ENCODE measurements at regions not wholly inside any gene's neighbourhood (a gene's known extent, or its start where the extent isn't known, plus 50 kb on each side); places are given as distances from the start of the nearest gene placed in this dataset.

GRCh38 chr9:108663422-108663821 lies 192.4 kb downstream of the ACTL7B start:
- no peak overlapping the region for H3K27ac ChIP-seq (ENCODE audit: low read depth, low read length)
- no peak overlapping the region for H3K9ac ChIP-seq (ENCODE audit: low read depth in 1 of 3, low read length in 3 of 3)
- H3K36me3 ChIP-seq (ENCODE audit: control insufficient read depth in 3 of 3, insufficient read depth in 3 of 3, low read length in 3 of 3): no peaks in the 10 kb centered on the region
- H3K4me3 ChIP-seq (ENCODE audit: low read length in 3 of 3): no peak overlapping the region
- H3K4me1 ChIP-seq (ENCODE audit: control insufficient read depth in 3 of 3, insufficient read depth in 3 of 3, low read length in 3 of 3): no peaks in the 10 kb centered on the region
- H3K27me3 ChIP-seq (ENCODE audit: control insufficient read depth in 3 of 3, insufficient read depth in 3 of 3, low read length in 3 of 3): no peaks in the 10 kb centered on the region
- peaks cover 3 to 6% (median 3%) of the 10 kb centered on the region in 3 donors for H3K9me3 ChIP-seq (ENCODE audit: control insufficient read depth in 3 of 3, low read length in 3 of 3)

- Histone ChIP-seq H3K9ac (ENCODE audit: low read depth in 1 of 3, low read length in 3 of 3) (no peak overlapping the region), H3K4me1 (ENCODE audit: control insufficient read depth in 3 of 3, insufficient read depth in 3 of 3, low read length in 3 of 3) (no peaks in the 10 kb centered on the region), H3K4me3 (ENCODE audit: low read length in 3 of 3) (no peak overlapping the region), H3K27ac (ENCODE audit: low read depth, low read length) (no peak overlapping the region), H3K27me3 (ENCODE audit: control insufficient read depth in 3 of 3, insufficient read depth in 3 of 3, low read length in 3 of 3) (no peaks in the 10 kb centered on the region), H3K36me3 (ENCODE audit: control insufficient read depth in 3 of 3, insufficient read depth in 3 of 3, low read length in 3 of 3) (no peaks in the 10 kb centered on the region), H3K9me3 (ENCODE audit: control insufficient read depth in 3 of 3, low read length in 3 of 3) (peaks cover 3 to 6% (median 3%) of the 10 kb centered on the region in 3 donors)
Measured at GRCh38 chr9:108662956-108663355, 192.8 kb downstream of the ACTL7B start.

GRCh38 chr9:108662091-108662875 lies 193.5 kb downstream of the ACTL7B start:
- no peaks in the 10 kb centered on the region for H3K27me3 ChIP-seq (ENCODE audit: control insufficient read depth in 3 of 3, insufficient read depth in 3 of 3, low read length in 3 of 3)
- H3K36me3 ChIP-seq (ENCODE audit: control insufficient read depth in 3 of 3, insufficient read depth in 3 of 3, low read length in 3 of 3): no peaks in the 10 kb centered on the region

GRCh38 chr9:108656566-108656965 lies 199.2 kb downstream of the ACTL7B start:
- Histone ChIP-seq H3K4me3 (ENCODE audit: low read length in 3 of 3) (no peak overlapping the region), H3K9ac (ENCODE audit: low read depth in 1 of 3, low read length in 3 of 3) (no peak overlapping the region), H3K4me1 (ENCODE audit: control insufficient read depth in 3 of 3, insufficient read depth in 3 of 3, low read length in 3 of 3) (no peaks in the 10 kb centered on the region), H3K36me3 (ENCODE audit: control insufficient read depth in 3 of 3, insufficient read depth in 3 of 3, low read length in 3 of 3) (no peaks in the 10 kb centered on the region), H3K27ac (ENCODE audit: low read depth, low read length) (no peak overlapping the region), H3K27me3 (ENCODE audit: control insufficient read depth in 3 of 3, insufficient read depth in 3 of 3, low read length in 3 of 3) (peaks cover 0 to 4% (median 0%) of the 10 kb centered on the region in 3 donors), H3K9me3 (ENCODE audit: control insufficient read depth in 3 of 3, low read length in 3 of 3) (peaks cover 3 to 6% (median 3%) of the 10 kb centered on the region in 3 donors)

More at GRCh38 chr9:108662091-108662875, 193.5 kb downstream of the ACTL7B start:
- H3K9ac ChIP-seq (ENCODE audit: low read depth in 1 of 3, low read length in 3 of 3): no peak overlapping the region
- H3K27ac ChIP-seq (ENCODE audit: low read depth, low read length): no peak overlapping the region
- H3K4me3 ChIP-seq (ENCODE audit: low read length in 3 of 3): no peak overlapping the region
- H3K9me3 ChIP-seq (ENCODE audit: control insufficient read depth in 3 of 3, low read length in 3 of 3): peaks cover 3 to 6% (median 3%) of the 10 kb centered on the region in 3 donors
- no peaks in the 10 kb centered on the region for H3K4me1 ChIP-seq (ENCODE audit: control insufficient read depth in 3 of 3, insufficient read depth in 3 of 3, low read length in 3 of 3)

- Histone ChIP-seq H3K36me3 (ENCODE audit: control insufficient read depth in 3 of 3, insufficient read depth in 3 of 3, low read length in 3 of 3) (no peaks in the 10 kb centered on the region), H3K4me1 (ENCODE audit: control insufficient read depth in 3 of 3, insufficient read depth in 3 of 3, low read length in 3 of 3) (no peaks in the 10 kb centered on the region), H3K27ac (ENCODE audit: low read depth, low read length) (no peak overlapping the region), H3K27me3 (ENCODE audit: control insufficient read depth in 3 of 3, insufficient read depth in 3 of 3, low read length in 3 of 3) (peaks cover 0 to 4% (median 0%) of the 10 kb centered on the region in 3 donors), H3K9ac (ENCODE audit: low read depth in 1 of 3, low read length in 3 of 3) (no peak overlapping the region), H3K9me3 (ENCODE audit: control insufficient read depth in 3 of 3, low read length in 3 of 3) (peaks cover 3 to 4% (median 3%) of the 10 kb centered on the region in 3 donors), H3K4me3 (ENCODE audit: low read length in 3 of 3) (no peak overlapping the region)
Measured at GRCh38 chr9:108655818-108656217, 200.0 kb downstream of the ACTL7B start.

- Histone ChIP-seq H3K9ac (ENCODE audit: low read depth in 1 of 3, low read length in 3 of 3) (no peak overlapping the region), H3K36me3 (ENCODE audit: control insufficient read depth in 3 of 3, insufficient read depth in 3 of 3, low read length in 3 of 3) (no peaks in the 10 kb centered on the region), H3K27ac (ENCODE audit: low read depth, low read length) (no peak overlapping the region), H3K4me3 (ENCODE audit: low read length in 3 of 3) (no peak overlapping the region), H3K9me3 (ENCODE audit: control insufficient read depth in 3 of 3, low read length in 3 of 3) (peaks cover 0 to 3% (median 2%) of the 10 kb centered on the region in 3 donors), H3K27me3 (ENCODE audit: control insufficient read depth in 3 of 3, insufficient read depth in 3 of 3, low read length in 3 of 3) (peaks cover 0 to 4% (median 0%) of the 10 kb centered on the region in 3 donors), H3K4me1 (ENCODE audit: control insufficient read depth in 3 of 3, insufficient read depth in 3 of 3, low read length in 3 of 3) (no peaks in the 10 kb centered on the region)
Measured at GRCh38 chr9:108654566-108654965, 201.2 kb downstream of the ACTL7B start.

- Histone ChIP-seq H3K27me3 (ENCODE audit: control insufficient read depth in 3 of 3, insufficient read depth in 3 of 3, low read length in 3 of 3) (peaks cover 0 to 4% (median 0%) of the 10 kb centered on the region in 3 donors), H3K4me3 (ENCODE audit: low read length in 3 of 3) (no peak overlapping the region), H3K9me3 (ENCODE audit: control insufficient read depth in 3 of 3, low read length in 3 of 3) (no peaks in the 10 kb centered on the region), H3K27ac (ENCODE audit: low read depth, low read length) (no peak overlapping the region), H3K4me1 (ENCODE audit: control insufficient read depth in 3 of 3, insufficient read depth in 3 of 3, low read length in 3 of 3) (no peaks in the 10 kb centered on the region), H3K36me3 (ENCODE audit: control insufficient read depth in 3 of 3, insufficient read depth in 3 of 3, low read length in 3 of 3) (no peaks in the 10 kb centered on the region), H3K9ac (ENCODE audit: low read depth in 1 of 3, low read length in 3 of 3) (no peak overlapping the region)
Measured at GRCh38 chr9:108652851-108653250, 202.9 kb downstream of the ACTL7B start.

GRCh38 chr9:108650826-108651225 lies 205.0 kb downstream of the ACTL7B start:
- H3K27ac ChIP-seq (ENCODE audit: low read depth, low read length): no peak overlapping the region
- H3K9ac ChIP-seq (ENCODE audit: low read depth in 1 of 3, low read length in 3 of 3): no peak overlapping the region
- H3K9me3 ChIP-seq (ENCODE audit: control insufficient read depth in 3 of 3, low read length in 3 of 3): no peaks in the 10 kb centered on the region
- H3K27me3 ChIP-seq (ENCODE audit: control insufficient read depth in 3 of 3, insufficient read depth in 3 of 3, low read length in 3 of 3): peaks cover 0 to 2% (median 0%) of the 10 kb centered on the region in 3 donors
- H3K36me3 ChIP-seq (ENCODE audit: control insufficient read depth in 3 of 3, insufficient read depth in 3 of 3, low read length in 3 of 3): no peaks in the 10 kb centered on the region
- H3K4me1 ChIP-seq (ENCODE audit: control insufficient read depth in 3 of 3, insufficient read depth in 3 of 3, low read length in 3 of 3): no peaks in the 10 kb centered on the region
- H3K4me3 ChIP-seq (ENCODE audit: low read length in 3 of 3): no peak overlapping the region

- Histone ChIP-seq H3K27me3 (ENCODE audit: control insufficient read depth in 3 of 3, insufficient read depth in 3 of 3, low read length in 3 of 3) (no peaks in the 10 kb centered on the region), H3K9me3 (ENCODE audit: control insufficient read depth in 3 of 3, low read length in 3 of 3) (no peaks in the 10 kb centered on the region), H3K27ac (ENCODE audit: low read depth, low read length) (no peak overlapping the region), H3K4me1 (ENCODE audit: control insufficient read depth in 3 of 3, insufficient read depth in 3 of 3, low read length in 3 of 3) (no peaks in the 10 kb centered on the region), H3K36me3 (ENCODE audit: control insufficient read depth in 3 of 3, insufficient read depth in 3 of 3, low read length in 3 of 3) (no peaks in the 10 kb centered on the region), H3K4me3 (ENCODE audit: low read length in 3 of 3) (no peak overlapping the region), H3K9ac (ENCODE audit: low read depth in 1 of 3, low read length in 3 of 3) (no peak overlapping the region)
Measured at GRCh38 chr9:108645520-108645919, 210.3 kb downstream of the ACTL7B start.

GRCh38 chr9:108643731-108644510 lies 211.9 kb downstream of the ACTL7B start:
- no peaks in the 10 kb centered on the region for H3K4me1 ChIP-seq (ENCODE audit: control insufficient read depth in 3 of 3, insufficient read depth in 3 of 3, low read length in 3 of 3)
- no peak overlapping the region for H3K4me3 ChIP-seq (ENCODE audit: low read length in 3 of 3)
- H3K9me3 ChIP-seq (ENCODE audit: control insufficient read depth in 3 of 3, low read length in 3 of 3): no peaks in the 10 kb centered on the region
- no peak overlapping the region for H3K9ac ChIP-seq (ENCODE audit: low read depth in 1 of 3, low read length in 3 of 3)
- no peak overlapping the region for H3K27ac ChIP-seq (ENCODE audit: low read depth, low read length)
- H3K36me3 ChIP-seq (ENCODE audit: control insufficient read depth in 3 of 3, insufficient read depth in 3 of 3, low read length in 3 of 3): no peaks in the 10 kb centered on the region
- H3K27me3 ChIP-seq (ENCODE audit: control insufficient read depth in 3 of 3, insufficient read depth in 3 of 3, low read length in 3 of 3): no peaks in the 10 kb centered on the region
